WERI-Rb-1 (cell line): ENCODE measurements at regions not wholly inside any gene's neighbourhood (a gene's known extent, or its start where the extent isn't known, plus 50 kb on each side); places are given as distances from the start of the nearest gene placed in this dataset.
A peak's percentile ranks its signal among the peaks of the same experiment; 100 is the strongest.

Source experiments
- DNase-seq: peaks from one replicate; pipeline ENCODE4 v3.0.0-alpha.2; 2020
- H3K27ac ChIP-seq: fragments of 250-450 bp; sonication (Bioruptor Pico); 2 replicates; pipeline ENCODE4 v1.5.1; 2020; ENCODE audit warnings: mild to moderate bottlenecking, moderate library complexity
- H3K27me3 ChIP-seq: fragments of 250-450 bp; sonication (Bioruptor Pico); 2 replicates; pipeline ENCODE4 v1.5.1; 2021; ENCODE audit warnings: mild to moderate bottlenecking, low read depth, moderate library complexity; ENCODE audit not compliant: insufficient read depth, severe bottlenecking
- H3K36me3 ChIP-seq: fragments of 250-450 bp; sonication (Bioruptor Pico); 2 replicates; pipeline ENCODE4 v1.5.1; 2020; ENCODE audit warnings: mild to moderate bottlenecking, moderate library complexity
- H3K4me3 ChIP-seq: 2 replicates; pipeline ENCODE4 v1.5.1; 2011; ENCODE audit warnings: low read depth, mild to moderate bottlenecking, control low read depth, low read length
- H3K9me3 ChIP-seq: fragments of 250-450 bp; sonication (Bioruptor Pico); 2 replicates; pipeline ENCODE4 v1.5.1; 2021; ENCODE audit warnings: mild to moderate bottlenecking, moderate library complexity; ENCODE audit not compliant: severe bottlenecking
- TF ChIP-seq, protein P1 (sequence below): IDR thresholded peaks from 2 replicates; pipeline ENCODE4 v1.5.1; 2011; ENCODE audit warnings: low read depth, mild to moderate bottlenecking, control low read depth, inconsistent platforms, low read length

GRCh38 chr14:71776471-71777360, 155.5 kb upstream of the RGS6 start:
- H3K4me3 ChIP-seq, result no peak overlapping the region
- TF ChIP-seq, protein P1, sequence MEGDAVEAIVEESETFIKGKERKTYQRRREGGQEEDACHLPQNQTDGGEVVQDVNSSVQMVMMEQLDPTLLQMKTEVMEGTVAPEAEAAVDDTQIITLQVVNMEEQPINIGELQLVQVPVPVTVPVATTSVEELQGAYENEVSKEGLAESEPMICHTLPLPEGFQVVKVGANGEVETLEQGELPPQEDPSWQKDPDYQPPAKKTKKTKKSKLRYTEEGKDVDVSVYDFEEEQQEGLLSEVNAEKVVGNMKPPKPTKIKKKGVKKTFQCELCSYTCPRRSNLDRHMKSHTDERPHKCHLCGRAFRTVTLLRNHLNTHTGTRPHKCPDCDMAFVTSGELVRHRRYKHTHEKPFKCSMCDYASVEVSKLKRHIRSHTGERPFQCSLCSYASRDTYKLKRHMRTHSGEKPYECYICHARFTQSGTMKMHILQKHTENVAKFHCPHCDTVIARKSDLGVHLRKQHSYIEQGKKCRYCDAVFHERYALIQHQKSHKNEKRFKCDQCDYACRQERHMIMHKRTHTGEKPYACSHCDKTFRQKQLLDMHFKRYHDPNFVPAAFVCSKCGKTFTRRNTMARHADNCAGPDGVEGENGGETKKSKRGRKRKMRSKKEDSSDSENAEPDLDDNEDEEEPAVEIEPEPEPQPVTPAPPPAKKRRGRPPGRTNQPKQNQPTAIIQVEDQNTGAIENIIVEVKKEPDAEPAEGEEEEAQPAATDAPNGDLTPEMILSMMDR, result peak; percentile 29; the same call in 1 of the 2 replicates
- no peaks in the 10 kb centered on the region for H3K36me3 ChIP-seq
- peak; percentile 47 for DNase-seq
- H3K27ac ChIP-seq, result no peak overlapping the region; the same call in 1 of the 2 replicates
- H3K9me3 ChIP-seq, result peaks cover 10% of the 10 kb centered on the region
- no peaks in the 10 kb centered on the region for H3K27me3 ChIP-seq

GRCh38 chr14:71780075-71780474, 152.2 kb upstream of the RGS6 start:
- DNase-seq, result no peak
- TF ChIP-seq, protein P1, result no peak
- H3K27me3 ChIP-seq, result no peaks in the 10 kb centered on the region
- no peaks in the 10 kb centered on the region for H3K36me3 ChIP-seq
- no peaks in the 10 kb centered on the region for H3K9me3 ChIP-seq
- H3K27ac ChIP-seq, result no peak overlapping the region
- no peak overlapping the region for H3K4me3 ChIP-seq

DNA sequence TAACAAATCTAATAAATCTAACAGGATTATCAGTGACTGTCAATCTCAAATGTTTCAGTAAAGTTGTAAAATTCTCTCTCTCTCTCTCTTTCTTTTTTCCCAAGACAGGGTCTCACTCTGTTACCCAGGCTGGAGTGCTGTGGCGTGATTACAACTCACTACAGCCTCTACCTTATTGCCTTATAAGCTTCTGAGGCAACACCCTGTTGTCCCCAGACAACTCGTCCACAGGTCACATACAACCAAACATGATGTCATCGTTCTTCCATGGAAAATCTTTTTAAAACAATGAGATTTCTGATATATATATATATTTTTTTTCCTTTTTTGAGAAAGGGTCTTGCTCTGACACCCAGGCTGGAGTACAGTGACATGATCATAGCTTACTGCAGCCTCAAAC, 151.4 kb upstream of the RGS6 start:
- H3K4me3 ChIP-seq, result no peak overlapping the region
- no peak for DNase-seq
- H3K27me3 ChIP-seq, result no peaks in the 10 kb centered on the region
- H3K36me3 ChIP-seq, result no peaks in the 10 kb centered on the region
- TF ChIP-seq, protein P1, result no peak
- H3K9me3 ChIP-seq, result no peaks in the 10 kb centered on the region
- no peak overlapping the region for H3K27ac ChIP-seq

DNA sequence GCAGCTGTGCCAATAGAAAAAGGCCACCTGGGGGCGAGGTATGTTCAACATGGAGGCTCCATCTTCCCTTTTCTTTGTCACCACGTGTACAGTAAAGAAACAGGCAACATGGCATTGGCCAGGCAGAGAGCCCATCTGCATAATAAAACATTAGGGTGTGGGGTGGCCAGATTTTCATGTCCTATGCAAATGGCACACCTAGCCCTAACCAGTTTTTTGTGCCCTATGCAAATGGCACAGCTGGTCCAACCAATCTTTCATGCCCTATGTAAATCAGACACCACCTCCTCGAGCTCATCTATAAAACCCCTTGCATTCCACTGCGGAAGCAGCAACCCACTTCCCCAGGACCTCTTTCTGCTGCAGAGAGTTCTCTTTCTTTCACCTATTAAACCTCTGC, 149.1 kb upstream of the RGS6 start:
- H3K27me3 ChIP-seq, result no peaks in the 10 kb centered on the region
- H3K27ac ChIP-seq, result no peak overlapping the region
- TF ChIP-seq, protein P1, result no peak
- no peak overlapping the region for H3K4me3 ChIP-seq
- H3K9me3 ChIP-seq, result no peaks in the 10 kb centered on the region
- no peak for DNase-seq
- no peaks in the 10 kb centered on the region for H3K36me3 ChIP-seq

- no peaks in the 10 kb centered on the region for H3K27me3 ChIP-seq
- no peaks in the 10 kb centered on the region for H3K36me3 ChIP-seq
- TF ChIP-seq, protein P1, result no peak
- H3K27ac ChIP-seq, result no peak overlapping the region
- no peak for DNase-seq
- no peaks in the 10 kb centered on the region for H3K9me3 ChIP-seq
- no peak overlapping the region for H3K4me3 ChIP-seq
Measured at GRCh38 chr14:71783786-71784185, 148.4 kb upstream of the RGS6 start.
